ENCODE measurements at regions not wholly inside any gene's neighbourhood (a gene's known extent, or its start where the extent isn't known, plus 50 kb on each side); places are given as distances from the start of the nearest gene placed in this dataset.

GRCh38 chr5:2183154-2184025, 300.7 kb upstream of the IRX4 start:
- no peak for FAIRE-seq

GRCh38 chr5:2182020-2182419, 299.3 kb upstream of the IRX4 start:
- DNase-seq (ENCODE audit: insufficient read length, low spot score) (no peak), FAIRE-seq (no peak)

More at GRCh38 chr5:2183154-2184025, 300.7 kb upstream of the IRX4 start:
- no peak for DNase-seq (ENCODE audit: insufficient read length, low spot score)

- FAIRE-seq (no peak), DNase-seq (ENCODE audit: insufficient read length, low spot score) (no peak)
These were observed 298.8 kb upstream of the IRX4 start for GRCh38 chr5:2181557-2181956.

- no peak for DNase-seq (ENCODE audit: insufficient read length, low spot score)
- FAIRE-seq = no peak
These were observed 298.4 kb upstream of the IRX4 start for GRCh38 chr5:2181149-2181548.

- DNase-seq (ENCODE audit: insufficient read length, low spot score) (no peak), FAIRE-seq (no peak)
These were observed 297.7 kb upstream of the IRX4 start for GRCh38 chr5:2180456-2180855.

GRCh38 chr5:2179861-2180260, 297.1 kb upstream of the IRX4 start:
- no peak for DNase-seq (ENCODE audit: insufficient read length, low spot score)
- FAIRE-seq = no peak

- no peak for DNase-seq (ENCODE audit: insufficient read length, low spot score)
- FAIRE-seq = no peak
These were observed 295.8 kb upstream of the IRX4 start for GRCh38 chr5:2178528-2178927.

GRCh38 chr5:2178071-2178477, 295.3 kb upstream of the IRX4 start:
- DNase-seq (ENCODE audit: insufficient read length, low spot score) = no peak
- no peak for FAIRE-seq

- no peak for FAIRE-seq
- no peak for DNase-seq (ENCODE audit: insufficient read length, low spot score)
These were observed 294.5 kb upstream of the IRX4 start for GRCh38 chr5:2177244-2177643.

GRCh38 chr5:2176581-2176980, 293.9 kb upstream of the IRX4 start:
- no peak for FAIRE-seq
- no peak for DNase-seq (ENCODE audit: insufficient read length, low spot score)

GRCh38 chr5:2175842-2176404, 293.2 kb upstream of the IRX4 start:
- FAIRE-seq = no peak

GRCh38 chr5:2175041-2175440, 292.3 kb upstream of the IRX4 start:
- DNase-seq (ENCODE audit: insufficient read length, low spot score) (no peak), FAIRE-seq (no peak)

More at GRCh38 chr5:2175842-2176404, 293.2 kb upstream of the IRX4 start:
- no peak for DNase-seq (ENCODE audit: insufficient read length, low spot score)

- FAIRE-seq = no peak
- no peak for DNase-seq (ENCODE audit: insufficient read length, low spot score)
These were observed 291.8 kb upstream of the IRX4 start for GRCh38 chr5:2174538-2174937.

- FAIRE-seq (no peak), DNase-seq (ENCODE audit: insufficient read length, low spot score) (no peak)
These were observed 290.6 kb upstream of the IRX4 start for GRCh38 chr5:2173151-2173834.

GRCh38 chr5:2172471-2172870, 289.7 kb upstream of the IRX4 start:
- FAIRE-seq (no peak), DNase-seq (ENCODE audit: insufficient read length, low spot score) (no peak)

- no peak for DNase-seq (ENCODE audit: insufficient read length, low spot score)
These were observed 288.0 kb upstream of the IRX4 start for GRCh38 chr5:2170761-2171160.

GRCh38 chr5:2169850-2170760, 287.4 kb upstream of the IRX4 start:
- no peak for DNase-seq (ENCODE audit: insufficient read length, low spot score)
- FAIRE-seq = no peak

More at GRCh38 chr5:2170761-2171160, 288.0 kb upstream of the IRX4 start:
- FAIRE-seq = no peak

GRCh38 chr5:2169430-2169808, 286.7 kb upstream of the IRX4 start:
- DNase-seq (ENCODE audit: insufficient read length, low spot score) (no peak), FAIRE-seq (no peak)

- DNase-seq (ENCODE audit: insufficient read length, low spot score) (no peak), FAIRE-seq (no peak)
These were observed 286.1 kb upstream of the IRX4 start for GRCh38 chr5:2168601-2169429.

GRCh38 chr5:2167671-2168070, 284.9 kb upstream of the IRX4 start:
- FAIRE-seq (no peak), DNase-seq (ENCODE audit: insufficient read length, low spot score) (no peak)
